ENCODE measurements at regions not wholly inside any gene's neighbourhood (a gene's known extent, or its start where the extent isn't known, plus 50 kb on each side); places are given as distances from the start of the nearest gene placed in this dataset.

DNA sequence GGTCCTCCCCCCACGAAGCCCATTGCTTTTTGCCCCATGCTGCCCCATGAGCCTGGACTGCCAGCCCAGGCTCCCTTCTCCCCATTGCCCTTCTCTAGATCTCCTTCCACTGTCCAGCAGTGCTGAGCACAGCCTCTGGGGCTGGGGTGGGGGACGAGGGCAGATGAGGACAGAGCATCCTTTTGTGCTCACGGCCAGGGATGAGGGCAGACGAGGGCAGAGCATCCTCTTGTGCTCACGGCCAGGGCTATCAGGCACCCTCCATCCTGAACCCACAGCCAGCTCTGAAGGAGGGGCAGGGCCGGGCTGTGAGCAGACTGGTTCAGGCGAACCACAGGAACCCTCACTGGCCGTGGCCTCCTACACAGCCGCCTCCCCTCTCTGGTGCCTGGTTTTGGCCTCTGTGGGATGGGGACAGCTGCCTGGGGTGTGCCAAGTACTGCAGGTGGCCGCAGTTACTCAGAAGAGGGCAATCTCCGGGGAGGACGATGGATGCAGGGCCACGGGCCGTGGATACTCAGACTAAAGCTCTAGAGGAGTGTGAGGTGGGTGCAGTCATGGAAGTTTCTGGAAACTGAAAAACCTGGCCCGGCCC is 1258.8 kb downstream of the BRD1 start:
- Histone ChIP-seq H3K27ac (ENCODE audit: extremely low read length, insufficient read depth, low read length) (no peak overlapping the region), H3K4me2 (ENCODE audit: low read depth, low read length) (no peak overlapping the region), H3K36me3 (replicated peaks in 1 of 2; ENCODE audit: control insufficient read depth in 1 of 2, insufficient read depth in 2 of 2, low read length in 2 of 2) (no peaks in the 10 kb centered on the region), H3K4me3 (replicated peaks in 1 of 3; ENCODE audit: insufficient read depth in 1 of 3, low read depth in 2 of 3, low read length in 3 of 3) (no peak overlapping the region), H3K9ac (ENCODE audit: insufficient read depth, low read depth, low read length) (no peak overlapping the region), H2AFZ (ENCODE audit: low read length) (no peak overlapping the region), H3K4me1 (ENCODE audit: insufficient read depth, low read length) (no peaks in the 10 kb centered on the region), H3K79me2 (ENCODE audit: insufficient read depth, low read length) (no peaks in the 10 kb centered on the region), H3K9me3 (ENCODE audit: low read length) (peaks cover 11% of the 10 kb centered on the region), H4K20me1 (ENCODE audit: insufficient read depth, low read length) (no peaks in the 10 kb centered on the region), H3K27me3 (ENCODE audit: control insufficient read depth in 1 of 2, insufficient read depth in 2 of 2, low read length in 2 of 2) (peaks cover 3 to 42% of the 10 kb centered on the region in 2 experiments)
- CTCF ChIA-PET (ENCODE audit: low intra/inter-chr PET ratio, low total read pairs): no interaction called here
- in situ Hi-C loops (cut with HindIII; ENCODE audit: extremely low pct_ligation_motif_present, low pct_unique_long_range_greater_than_20kb): loop anchor here (25.0 kb wide), 1 partner anchor 743 kb away; no protein-coding TSS in a partner anchor
- intact Hi-C loops (cut with micrococcal nuclease; ENCODE audit: unreplicated experiment): no loop called here
- POLR2A ChIA-PET: no interaction called here
- ATAC-seq (no peak; the same call in 2 of the 3 replicates), FAIRE-seq (no peak), DNase-seq (ENCODE audit: low spot score) (no peak)
- TF ChIP-seq, protein P1, sequence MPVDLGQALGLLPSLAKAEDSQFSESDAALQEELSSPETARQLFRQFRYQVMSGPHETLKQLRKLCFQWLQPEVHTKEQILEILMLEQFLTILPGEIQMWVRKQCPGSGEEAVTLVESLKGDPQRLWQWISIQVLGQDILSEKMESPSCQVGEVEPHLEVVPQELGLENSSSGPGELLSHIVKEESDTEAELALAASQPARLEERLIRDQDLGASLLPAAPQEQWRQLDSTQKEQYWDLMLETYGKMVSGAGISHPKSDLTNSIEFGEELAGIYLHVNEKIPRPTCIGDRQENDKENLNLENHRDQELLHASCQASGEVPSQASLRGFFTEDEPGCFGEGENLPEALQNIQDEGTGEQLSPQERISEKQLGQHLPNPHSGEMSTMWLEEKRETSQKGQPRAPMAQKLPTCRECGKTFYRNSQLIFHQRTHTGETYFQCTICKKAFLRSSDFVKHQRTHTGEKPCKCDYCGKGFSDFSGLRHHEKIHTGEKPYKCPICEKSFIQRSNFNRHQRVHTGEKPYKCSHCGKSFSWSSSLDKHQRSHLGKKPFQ (CRISPR knock-in tag; IDR thresholded peaks at IDR 0.05; ENCODE audit: insufficient replicate concordance): no peak
- no peak for TF ChIP-seq EZH2 (conservative IDR thresholded peaks at IDR 0.05; ENCODE audit: low read depth, low read length)
- no peak for TF ChIP-seq ZNF30 (CRISPR knock-in tag; IDR thresholded peaks at IDR 0.05)
- TF ChIP-seq ZNF605 (CRISPR knock-in tag; IDR thresholded peaks at IDR 0.05): no peak
- TF ChIP-seq CHD4 (IDR thresholded peaks at IDR 0.05; ENCODE audit: borderline replicate concordance, low read length): no peak
- no peak for TF ChIP-seq GATAD1 (CRISPR knock-in tag; IDR thresholded peaks at IDR 0.05)
- no peak for TF ChIP-seq SALL2 (CRISPR knock-in tag; IDR thresholded peaks at IDR 0.05)
- TF ChIP-seq ZNF747 (CRISPR knock-in tag; IDR thresholded peaks at IDR 0.05; ENCODE audit: borderline replicate concordance): no peak
- no peak for TF ChIP-seq JDP2 (CRISPR knock-in tag; IDR thresholded peaks at IDR 0.05; ENCODE audit: borderline replicate concordance)
- TF ChIP-seq, protein P2, sequence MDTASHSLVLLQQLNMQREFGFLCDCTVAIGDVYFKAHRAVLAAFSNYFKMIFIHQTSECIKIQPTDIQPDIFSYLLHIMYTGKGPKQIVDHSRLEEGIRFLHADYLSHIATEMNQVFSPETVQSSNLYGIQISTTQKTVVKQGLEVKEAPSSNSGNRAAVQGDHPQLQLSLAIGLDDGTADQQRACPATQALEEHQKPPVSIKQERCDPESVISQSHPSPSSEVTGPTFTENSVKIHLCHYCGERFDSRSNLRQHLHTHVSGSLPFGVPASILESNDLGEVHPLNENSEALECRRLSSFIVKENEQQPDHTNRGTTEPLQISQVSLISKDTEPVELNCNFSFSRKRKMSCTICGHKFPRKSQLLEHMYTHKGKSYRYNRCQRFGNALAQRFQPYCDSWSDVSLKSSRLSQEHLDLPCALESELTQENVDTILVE (CRISPR knock-in tag; IDR thresholded peaks at IDR 0.05): no peak
- TF ChIP-seq MEIS1 (CRISPR knock-in tag; IDR thresholded peaks at IDR 0.05; ENCODE audit: borderline replicate concordance): no peak
- TF ChIP-seq ZNF83 (CRISPR knock-in tag; IDR thresholded peaks at IDR 0.05; ENCODE audit: borderline replicate concordance): no peak
- TF ChIP-seq ZNF205 (CRISPR knock-in tag; IDR thresholded peaks at IDR 0.05): no peak
- BruUV-seq (replicated peaks): no TSS peak
- WGBS (ENCODE audit: low lambda C conversion rate): 42% methylated on average over 6 of the region's 15 CpGs

Measured in HepG2 (cell line).